Kidney (tissue), 13 donors: ENCODE measurements at regions not wholly inside any gene's neighbourhood (a gene's known extent, or its start where the extent isn't known, plus 50 kb on each side); places are given as distances from the start of the nearest gene placed in this dataset.

Source experiments
- DNase-seq, 5 donors: peaks; one replicate each; pipeline ENCODE4 v3.0.0-alpha.2; 2013 to 2020
- FAIRE-seq: peaks from 2 replicates; lab custom pipeline; 2012; peaks lifted over from hg19 to GRCh38; lab: Jason Lieb, UNC
- H3K27ac ChIP-seq, 2 donors: one replicate each; pipeline ENCODE4 v1.7.0; 2013; ENCODE audit warnings: low read depth in 2 of 2, low read length in 2 of 2, inconsistent platforms in 1 of 2
- H3K27me3 ChIP-seq: one replicate; pipeline ENCODE4 v1.7.1; 2013; ENCODE audit warnings: low read length, inconsistent platforms; ENCODE audit not compliant: control insufficient read depth, insufficient read depth
- H3K36me3 ChIP-seq, 3 donors: one replicate each; pipeline versions ENCODE4 v1.7.0 to v1.7.1; 2013; ENCODE audit warnings: low read length in 3 of 3, control low read depth in 1 of 3, inconsistent platforms in 1 of 3; ENCODE audit not compliant: insufficient read depth in 3 of 3, control insufficient read depth in 2 of 3
- H3K4me1 ChIP-seq, 3 donors: one replicate each; pipeline versions ENCODE4 v1.7.0 to v1.7.1; 2013; ENCODE audit warnings: low read length in 3 of 3, inconsistent platforms in 1 of 3, low read depth in 1 of 3; ENCODE audit not compliant: control insufficient read depth in 2 of 3, insufficient read depth in 2 of 3
- H3K4me3 ChIP-seq, 3 donors: one replicate each; pipeline versions ENCODE4 v1.7.0 to v1.8.1; 2013; ENCODE audit warnings: low read length in 3 of 3, control low read depth in 1 of 3, inconsistent platforms in 1 of 3
- H3K9ac ChIP-seq, 3 donors: one replicate each; pipeline versions ENCODE4 v1.7.0 to v1.7.1; 2013; ENCODE audit warnings: low read length in 3 of 3, control low read depth in 1 of 3, inconsistent platforms in 1 of 3
- H3K9me3 ChIP-seq, 3 donors: one replicate each; pipeline versions ENCODE4 v1.7.0 to v1.7.1; 2013; ENCODE audit warnings: low read length in 3 of 3, control low read depth in 1 of 3, inconsistent platforms in 1 of 3; ENCODE audit not compliant: control insufficient read depth in 2 of 3, insufficient read depth in 1 of 3
- intact Hi-C: fragments of 100-400 bp; cut with DNase I; formaldehyde crosslinking; loops from one replicate; pipeline ENCODE4 v1.11.1; 2022
- TF ChIP-seq, protein P1 (sequence below): IDR thresholded peaks from 3 replicates; pipeline ENCODE4 v1.5.1; 2012; ENCODE audit warnings: mild to moderate bottlenecking, moderate library complexity, borderline replicate concordance; ENCODE audit not compliant: insufficient read depth; ENCODE audit errors: extremely low read depth
- donor health status: control.
- donor health status: control.
- donor health status: control.
- donor health status: control.
- donor health status: control.
- donor health status: DM: yes; HTN: yes; CAD: no.
- donor health status: Normal renal cell carcinoma (clear cell type).

DNA sequence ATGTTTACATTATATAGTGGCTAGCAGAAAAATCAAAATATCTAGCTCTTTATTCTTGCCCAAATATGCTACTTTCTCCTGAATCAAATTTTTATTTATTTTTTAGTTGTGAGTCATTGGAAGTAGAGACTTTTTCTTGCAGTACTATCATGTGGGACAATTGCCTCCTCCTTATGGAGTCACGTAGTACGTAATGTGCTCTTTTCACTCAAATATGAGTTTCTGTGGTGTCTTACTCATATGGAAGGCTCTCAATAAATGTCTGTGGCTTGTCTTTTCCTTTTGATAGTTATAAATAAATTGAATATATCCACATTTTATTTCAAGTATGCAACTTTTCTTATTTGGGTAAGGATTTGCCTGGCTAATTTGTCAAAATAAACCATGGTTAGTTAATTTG lies 1411.0 kb upstream of the SLC10A2 start:
- Histone ChIP-seq H3K27ac (no peak overlapping the region), H3K4me3 (no peak overlapping the region), H3K4me1 (no peaks in the 10 kb centered on the region), H3K36me3 (no peaks in the 10 kb centered on the region), H3K9ac (no peak overlapping the region), H3K9me3 (no peaks in the 10 kb centered on the region), H3K27me3 (no peaks in the 10 kb centered on the region)
- DNase-seq (no peak), FAIRE-seq (no peak)
- intact Hi-C loops, result no loop called here
- TF ChIP-seq, protein P1, sequence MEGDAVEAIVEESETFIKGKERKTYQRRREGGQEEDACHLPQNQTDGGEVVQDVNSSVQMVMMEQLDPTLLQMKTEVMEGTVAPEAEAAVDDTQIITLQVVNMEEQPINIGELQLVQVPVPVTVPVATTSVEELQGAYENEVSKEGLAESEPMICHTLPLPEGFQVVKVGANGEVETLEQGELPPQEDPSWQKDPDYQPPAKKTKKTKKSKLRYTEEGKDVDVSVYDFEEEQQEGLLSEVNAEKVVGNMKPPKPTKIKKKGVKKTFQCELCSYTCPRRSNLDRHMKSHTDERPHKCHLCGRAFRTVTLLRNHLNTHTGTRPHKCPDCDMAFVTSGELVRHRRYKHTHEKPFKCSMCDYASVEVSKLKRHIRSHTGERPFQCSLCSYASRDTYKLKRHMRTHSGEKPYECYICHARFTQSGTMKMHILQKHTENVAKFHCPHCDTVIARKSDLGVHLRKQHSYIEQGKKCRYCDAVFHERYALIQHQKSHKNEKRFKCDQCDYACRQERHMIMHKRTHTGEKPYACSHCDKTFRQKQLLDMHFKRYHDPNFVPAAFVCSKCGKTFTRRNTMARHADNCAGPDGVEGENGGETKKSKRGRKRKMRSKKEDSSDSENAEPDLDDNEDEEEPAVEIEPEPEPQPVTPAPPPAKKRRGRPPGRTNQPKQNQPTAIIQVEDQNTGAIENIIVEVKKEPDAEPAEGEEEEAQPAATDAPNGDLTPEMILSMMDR, result no peak

DNA sequence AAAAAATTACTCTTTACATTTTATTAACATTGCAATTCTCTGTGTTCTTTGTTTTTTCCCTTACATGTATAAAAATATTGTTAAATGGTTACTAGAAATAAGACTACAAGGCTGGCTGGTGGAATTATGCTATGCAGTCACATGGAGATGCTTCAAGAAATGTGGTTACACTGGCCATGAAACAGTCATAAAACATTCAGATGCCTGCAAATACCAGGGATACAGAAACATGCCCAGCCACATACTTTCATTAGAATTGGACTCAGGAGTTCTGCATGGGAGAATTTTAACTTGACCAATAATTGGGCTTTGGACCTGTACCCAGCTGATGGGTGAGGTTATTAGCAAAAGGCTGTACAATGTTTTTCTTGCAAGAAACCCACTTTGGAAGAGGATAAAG lies 1407.7 kb upstream of the SLC10A2 start:
- TF ChIP-seq, protein P1, result no peak
- H3K27ac ChIP-seq, result no peak overlapping the region
- intact Hi-C loops, result no loop called here
- H3K9ac ChIP-seq, result no peak overlapping the region
- H3K36me3 ChIP-seq, result no peaks in the 10 kb centered on the region
- no peaks in the 10 kb centered on the region for H3K27me3 ChIP-seq
- DNase-seq, result no peak
- H3K4me3 ChIP-seq, result no peak overlapping the region
- no peak for FAIRE-seq
- no peaks in the 10 kb centered on the region for H3K9me3 ChIP-seq
- H3K4me1 ChIP-seq, result no peaks in the 10 kb centered on the region

DNA sequence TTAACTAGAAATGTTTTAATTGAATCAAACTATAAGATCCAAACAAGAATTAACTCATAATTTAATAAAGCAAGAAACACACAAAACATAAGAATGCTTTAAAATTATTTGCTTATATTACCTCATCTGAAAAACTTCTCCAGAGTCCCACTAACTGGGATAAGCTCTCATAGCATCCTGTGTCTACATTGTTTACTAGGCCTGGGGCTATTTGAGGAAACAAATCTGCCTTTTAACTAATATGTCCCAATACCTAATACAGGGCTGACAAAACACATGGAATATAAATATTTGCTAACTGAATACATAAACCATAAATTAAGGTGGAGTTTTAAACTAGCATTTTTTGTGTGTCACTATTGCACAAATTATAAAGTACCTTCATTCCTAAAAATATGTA lies 1399.8 kb upstream of the SLC10A2 start:
- Histone ChIP-seq H3K27me3 (no peaks in the 10 kb centered on the region), H3K4me1 (no peaks in the 10 kb centered on the region), H3K4me3 (no peak overlapping the region), H3K36me3 (no peaks in the 10 kb centered on the region), H3K27ac (no peak overlapping the region), H3K9ac (no peak overlapping the region), H3K9me3 (no peaks in the 10 kb centered on the region)
- DNase-seq, result no peak
- TF ChIP-seq, protein P1, result no peak
- FAIRE-seq, result no peak
- intact Hi-C loops, result no loop called here

DNA sequence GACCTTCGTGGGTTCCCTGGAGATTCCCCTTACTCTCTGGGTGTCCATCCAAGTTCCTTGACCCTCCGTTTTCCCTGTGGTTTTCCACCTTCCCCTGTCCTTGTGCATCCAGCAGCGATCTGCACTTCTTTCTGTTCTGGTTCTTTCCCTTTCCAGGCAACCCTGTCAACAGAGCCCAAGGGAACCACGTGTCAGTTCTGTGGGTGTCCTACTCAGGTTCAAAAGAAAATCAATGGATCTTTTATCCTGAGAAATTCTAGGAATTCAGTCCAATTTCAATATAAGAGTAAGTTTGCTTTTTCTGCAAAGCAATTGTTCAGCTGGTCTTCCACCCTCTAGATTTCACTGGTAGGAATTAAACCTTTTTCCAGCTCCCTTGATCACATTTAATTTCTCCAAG lies 1394.8 kb upstream of the SLC10A2 start:
- FAIRE-seq, result no peak

More for the DNA sequence above, 1394.8 kb upstream of the SLC10A2 start:
- no peak for DNase-seq
- Histone ChIP-seq H3K9ac (no peak overlapping the region), H3K27ac (no peak overlapping the region), H3K4me3 (no peak overlapping the region), H3K36me3 (no peaks in the 10 kb centered on the region), H3K4me1 (no peaks in the 10 kb centered on the region), H3K27me3 (no peaks in the 10 kb centered on the region), H3K9me3 (no peaks in the 10 kb centered on the region)
- intact Hi-C loops, result no loop called here
- TF ChIP-seq, protein P1, result no peak
